NCI-H146 treated with DMSO at 0.1 percent for 48 hours (cell line): ENCODE measurements at regions not wholly inside any gene's neighbourhood (a gene's known extent, or its start where the extent isn't known, plus 50 kb on each side); places are given as distances from the start of the nearest gene placed in this dataset.

ENCODE experiments used
- DNase-seq: peaks from one replicate; lab custom pipeline; 2025; ENCODE audit not compliant: unreplicated experiment; lab: John Stamatoyannopoulos, UW

DNA sequence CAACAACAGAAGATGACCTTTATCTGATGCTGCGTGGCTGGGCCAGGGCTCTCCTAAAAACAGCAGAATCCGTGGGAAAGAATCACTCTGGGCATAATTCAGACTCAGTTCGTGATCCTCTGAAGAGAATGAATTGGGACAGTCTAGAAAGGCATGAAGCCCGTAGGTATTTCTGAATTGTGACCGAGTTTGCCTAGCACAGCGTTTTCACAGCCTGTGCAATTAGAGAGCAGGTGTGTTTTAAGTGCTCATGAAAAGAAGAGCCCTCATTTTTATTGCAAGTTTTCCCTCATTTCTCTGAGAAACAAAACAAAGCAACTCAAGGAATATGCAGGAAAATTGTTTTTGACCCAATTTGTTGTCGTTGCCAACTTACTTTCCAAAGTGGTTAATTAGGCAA, 366.2 kb downstream of the WDR11 start:
- DNase-seq: peak; percentile 12

DNA sequence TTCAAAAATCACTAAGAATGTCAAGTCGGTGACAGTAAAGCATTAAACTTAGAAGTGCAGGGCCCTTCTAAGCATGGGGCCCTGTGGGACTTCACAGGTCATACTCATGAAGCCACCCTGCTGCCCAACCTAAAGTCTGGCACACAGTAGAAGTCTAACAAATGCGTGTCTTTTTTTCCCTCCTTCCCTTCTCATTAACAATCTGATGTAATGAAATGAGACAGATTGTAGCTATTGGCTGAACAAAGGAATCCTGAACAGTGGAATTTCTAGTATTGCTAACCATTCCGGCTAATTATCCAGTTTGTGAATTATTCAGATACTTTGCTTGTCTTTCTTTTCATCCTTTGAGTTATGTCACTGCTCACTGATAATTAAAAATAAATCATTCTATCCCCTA, 369.9 kb downstream of the WDR11 start:
- DNase-seq: no peak

DNA sequence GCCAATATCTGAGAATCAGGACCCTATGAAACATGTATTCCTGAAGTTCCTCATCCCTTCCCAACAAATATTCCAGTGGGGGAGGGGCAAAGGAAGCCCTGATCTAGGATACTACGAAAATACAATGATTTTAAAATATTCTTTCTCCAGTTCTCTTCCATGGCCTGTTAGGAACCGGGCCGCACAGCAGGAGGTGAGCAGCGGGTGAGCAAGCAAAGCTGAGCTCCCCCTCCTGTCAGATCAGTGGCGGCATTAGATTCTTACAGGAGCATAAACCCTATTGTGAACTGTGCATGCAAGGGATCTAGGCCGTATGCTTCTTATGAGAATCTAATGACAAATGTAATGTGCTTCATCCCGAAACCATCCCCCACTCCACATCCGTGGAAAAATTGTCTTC, 370.8 kb downstream of the WDR11 start:
- no peak for DNase-seq

DNA sequence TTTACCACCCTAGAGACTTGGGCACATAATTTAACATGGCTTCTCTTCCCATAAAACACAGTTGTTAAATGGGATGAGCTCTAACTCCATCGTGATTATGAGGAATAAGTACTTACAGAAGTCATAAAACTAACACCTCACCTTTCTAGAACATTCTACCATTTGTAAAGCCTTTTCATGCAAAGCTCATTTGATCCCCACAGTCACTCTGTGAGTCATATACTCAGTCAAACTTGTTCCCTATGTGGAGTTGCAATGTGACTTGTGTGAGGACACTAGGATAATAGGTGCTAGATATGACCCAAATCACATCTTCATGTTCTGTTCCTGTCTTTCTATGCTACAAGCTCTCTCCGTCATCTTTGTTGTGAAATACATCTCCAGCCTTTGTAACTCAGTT, 371.7 kb downstream of the WDR11 start:
- DNase-seq: no peak

DNA sequence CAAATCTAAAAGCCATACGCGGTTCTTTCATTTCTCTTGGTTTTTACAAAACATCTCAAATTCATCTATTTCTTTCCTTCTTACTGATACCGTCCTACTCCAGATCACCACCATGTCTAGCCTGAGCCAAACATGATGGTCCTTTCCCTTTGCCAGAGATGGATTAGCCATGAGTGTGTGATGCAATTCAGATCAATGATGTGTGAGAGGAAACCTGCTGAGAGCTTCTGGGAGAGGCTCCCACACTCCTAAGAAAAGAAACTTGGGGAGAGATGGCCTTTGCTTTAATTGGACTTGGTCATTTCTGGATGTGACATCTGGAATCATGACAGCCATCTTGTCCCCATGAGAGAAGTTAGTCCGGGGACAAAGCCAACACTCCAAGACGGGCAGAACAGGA, 367.2 kb downstream of the FGFR2 start:
- no peak for DNase-seq

DNA sequence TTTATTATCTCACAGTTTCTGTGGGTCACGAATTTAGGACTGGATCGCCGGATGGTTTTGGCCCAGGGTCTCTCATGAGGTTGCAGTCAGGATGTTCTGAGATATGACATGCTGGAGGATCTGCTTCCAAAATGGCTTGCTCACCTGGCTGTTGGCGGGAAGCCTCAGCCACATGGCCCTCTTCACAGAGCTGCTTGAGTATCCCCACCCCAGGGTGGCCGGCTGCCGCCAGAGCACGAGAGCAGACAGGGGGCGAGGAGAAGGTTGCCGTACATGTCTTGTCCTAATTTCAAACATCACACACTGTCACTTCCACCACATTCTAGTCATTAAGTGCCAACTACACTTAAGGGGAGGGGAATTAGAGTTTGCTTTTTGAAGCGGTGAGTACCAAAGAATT, 365.8 kb downstream of the FGFR2 start:
- no peak for DNase-seq

DNA sequence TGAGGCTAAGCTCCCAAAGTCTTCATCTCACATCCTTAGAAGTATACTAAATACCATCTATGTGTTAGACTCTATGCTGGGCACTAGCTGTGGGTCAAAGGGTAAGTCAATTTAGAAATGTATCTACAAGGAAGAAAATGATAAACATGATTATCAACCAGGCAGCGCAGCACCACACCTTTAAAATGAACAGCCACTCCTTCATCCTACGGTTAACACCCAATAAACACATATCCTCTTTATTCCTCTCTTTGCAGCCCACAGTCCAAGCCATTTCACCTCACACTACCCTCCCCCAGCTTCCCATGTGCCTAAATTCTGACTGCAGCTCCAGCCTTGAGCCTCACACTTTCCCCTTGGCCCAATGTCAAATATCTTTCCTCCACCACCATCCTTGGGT, 362.6 kb downstream of the FGFR2 start:
- DNase-seq: no peak

DNA sequence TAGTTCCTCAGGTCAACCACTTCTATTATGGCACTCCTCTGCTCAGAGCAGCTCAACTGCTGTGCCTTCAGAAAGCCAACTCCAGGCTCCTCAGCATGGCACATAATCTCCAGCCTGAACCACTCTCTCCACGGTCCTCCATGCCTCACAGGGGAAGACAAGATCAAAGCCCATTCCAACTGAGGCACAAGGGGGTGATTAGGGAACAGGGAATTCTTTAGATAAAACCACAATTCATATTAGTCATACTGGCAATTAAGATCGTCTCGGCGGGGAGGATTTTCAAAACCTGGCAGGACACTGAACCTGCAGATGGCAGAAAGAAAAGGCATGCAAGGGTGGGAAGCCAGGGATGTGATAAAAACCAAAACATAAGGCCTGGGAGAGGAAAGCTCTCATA, 361.6 kb downstream of the FGFR2 start:
- DNase-seq: no peak

DNA sequence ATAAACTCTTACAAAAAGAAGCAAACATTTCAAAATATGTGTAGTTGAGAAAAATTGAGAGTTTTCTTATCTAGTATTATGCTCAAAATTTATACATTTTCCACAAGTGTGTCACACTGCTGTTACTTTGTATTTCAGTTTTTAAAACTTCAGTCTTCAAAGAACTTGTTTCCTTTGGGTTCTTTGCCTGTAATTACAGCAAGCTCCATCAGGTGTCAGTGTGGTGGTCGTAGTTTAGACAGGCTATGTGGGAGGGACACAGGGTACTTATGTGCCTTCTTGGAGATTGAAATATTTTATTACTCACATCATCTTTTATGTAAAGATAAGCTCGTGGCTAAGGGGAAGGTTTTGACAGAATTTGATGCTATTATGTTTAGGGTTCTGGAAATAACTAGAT, 360.5 kb downstream of the FGFR2 start:
- DNase-seq: no peak

DNA sequence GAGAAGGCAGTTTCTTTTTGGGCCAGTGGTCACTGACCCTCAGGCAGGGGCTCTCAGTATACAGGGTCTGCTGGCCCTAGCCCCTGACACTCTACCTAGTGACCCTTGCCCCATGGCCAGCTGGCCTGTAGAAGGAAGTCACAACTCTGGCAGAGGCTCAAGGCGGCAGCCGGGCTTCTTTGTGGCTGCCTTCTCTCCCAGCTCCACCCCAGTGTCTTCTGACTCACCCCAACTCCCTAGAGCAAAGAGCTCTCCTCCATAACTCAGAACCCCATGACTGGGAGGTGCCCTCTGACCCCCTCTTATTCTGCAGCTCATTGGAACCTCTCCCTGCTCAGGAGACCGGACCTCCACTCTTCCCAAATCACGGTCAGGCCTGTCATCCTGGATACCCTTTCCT, 358.2 kb downstream of the FGFR2 start:
- no peak for DNase-seq

DNA sequence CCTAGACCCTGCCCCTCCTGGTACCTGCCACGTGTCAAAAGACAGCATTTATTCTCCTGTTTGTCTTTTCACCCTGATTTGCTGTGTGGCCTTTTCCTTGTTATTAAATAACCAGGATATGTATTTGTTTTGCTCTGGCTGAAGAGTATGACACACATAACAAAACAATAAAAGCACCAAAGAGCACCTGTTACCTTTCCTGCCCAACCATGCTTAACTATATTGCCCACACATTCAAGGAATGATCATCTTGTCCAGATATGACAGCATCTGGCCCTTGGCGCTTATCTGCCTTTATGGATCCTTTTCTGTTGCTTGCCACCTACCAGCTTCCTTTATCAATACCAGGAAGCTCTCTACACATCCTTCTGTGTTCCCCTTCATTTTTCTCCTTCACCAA, 357.7 kb downstream of the FGFR2 start:
- no peak for DNase-seq

DNA sequence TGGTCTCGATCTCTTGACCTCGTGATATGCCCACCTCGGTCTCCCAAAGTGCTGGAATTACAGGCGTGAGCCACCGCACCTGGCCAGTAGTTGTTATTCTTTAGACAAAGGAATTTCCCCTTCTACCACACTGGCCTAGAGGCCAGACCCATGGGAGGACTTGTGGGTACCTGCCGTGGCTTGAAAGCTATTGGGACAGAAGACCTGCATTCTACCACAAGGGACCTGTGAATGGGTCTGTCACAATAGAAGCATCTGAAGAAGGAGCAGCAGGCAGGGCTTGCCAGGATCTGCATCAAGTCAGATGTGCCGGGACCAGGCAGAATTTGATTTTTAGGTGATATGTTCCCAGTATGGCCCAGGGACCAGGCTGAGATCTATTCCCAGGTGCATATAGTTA, 356.9 kb downstream of the FGFR2 start:
- DNase-seq: no peak

DNA sequence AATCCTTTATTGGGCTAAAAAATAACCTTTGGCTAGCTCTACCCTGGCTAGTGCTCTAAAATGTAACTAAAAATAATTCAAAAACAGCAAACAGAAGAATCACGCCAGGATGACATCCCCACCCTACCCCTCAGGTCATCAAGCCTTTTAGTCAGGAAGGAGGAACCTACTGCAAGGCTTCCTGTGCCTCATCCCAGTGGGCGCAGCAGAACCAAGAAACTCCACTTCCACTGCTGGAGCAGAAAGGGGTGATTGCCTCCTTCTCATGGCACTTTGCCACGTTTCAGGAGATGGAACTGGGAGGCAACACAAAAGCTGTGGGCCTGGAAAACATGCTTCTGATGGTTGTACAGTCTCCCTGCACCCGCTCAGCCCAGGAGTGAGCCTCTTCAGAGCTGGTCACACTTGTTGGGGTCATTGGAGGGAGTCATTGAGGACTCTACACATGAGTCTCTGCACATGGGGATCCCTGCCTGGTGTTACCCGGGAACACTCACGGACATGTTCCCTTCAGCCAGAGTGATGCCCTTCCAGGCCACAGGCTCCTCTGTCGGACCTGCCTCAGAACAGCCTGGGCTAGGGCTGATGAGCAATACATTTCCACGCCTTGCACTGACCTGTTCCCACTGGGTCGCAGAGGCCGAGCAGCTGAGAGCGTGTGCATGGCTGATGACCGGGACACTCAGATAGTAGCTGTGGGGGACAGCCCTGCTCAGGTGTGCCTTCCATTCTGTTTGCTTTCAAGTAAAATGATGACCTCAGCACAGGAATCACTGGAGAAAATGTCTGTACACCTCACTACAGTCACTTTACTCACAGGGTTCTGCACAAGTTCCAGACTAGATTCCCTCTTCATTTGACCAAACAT, 355.3 kb downstream of the FGFR2 start:
- no peak for DNase-seq

DNA sequence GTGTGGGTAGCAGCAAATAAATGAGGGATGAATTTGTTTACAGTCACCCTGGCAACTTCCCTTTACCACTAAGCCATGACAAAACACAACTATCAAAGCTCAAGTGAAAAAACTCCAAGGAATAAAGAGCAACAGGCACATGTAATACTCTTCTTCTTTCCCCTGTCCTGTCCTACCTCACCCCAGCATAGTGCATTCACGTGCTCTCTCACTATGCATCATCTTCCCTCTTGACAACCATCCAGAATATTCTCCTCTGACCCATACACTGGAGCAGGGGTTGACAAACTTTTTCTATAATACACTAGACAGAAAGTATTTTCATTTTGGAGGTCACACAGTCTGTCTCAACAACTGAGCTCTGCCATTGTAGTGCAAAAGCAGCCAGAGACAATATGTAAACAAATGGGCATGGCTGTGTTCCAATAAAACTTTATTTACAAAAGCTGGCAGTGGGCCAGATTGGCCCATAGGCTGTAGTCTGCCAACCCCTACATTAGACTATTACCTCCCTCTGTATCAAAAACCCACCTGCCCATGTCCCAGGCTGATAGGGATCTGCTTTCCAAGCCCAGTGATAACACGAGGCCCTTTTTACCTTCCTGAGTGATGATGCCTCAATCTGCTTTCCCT, 354.5 kb downstream of the FGFR2 start:
- no peak for DNase-seq

DNA sequence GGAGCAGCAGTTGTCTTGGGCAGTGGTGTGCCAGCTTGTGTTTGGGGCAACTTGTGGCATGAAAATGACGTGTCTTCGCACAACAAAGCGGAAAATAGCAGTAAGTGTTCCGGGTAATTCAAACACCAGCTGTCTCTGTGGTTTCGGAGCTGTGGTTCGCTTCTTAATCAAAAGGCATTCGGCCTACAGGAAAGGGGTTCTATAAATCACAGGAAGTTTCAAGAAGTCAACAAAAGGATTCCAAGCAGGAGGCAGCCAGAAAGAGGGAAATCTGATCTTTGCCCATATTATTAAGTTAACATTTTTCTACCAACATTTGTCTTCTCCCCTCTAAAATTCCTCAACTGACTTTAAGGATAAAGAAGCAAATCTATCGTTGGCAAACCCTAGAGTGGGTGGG, 353.4 kb downstream of the FGFR2 start:
- DNase-seq: no peak

DNA sequence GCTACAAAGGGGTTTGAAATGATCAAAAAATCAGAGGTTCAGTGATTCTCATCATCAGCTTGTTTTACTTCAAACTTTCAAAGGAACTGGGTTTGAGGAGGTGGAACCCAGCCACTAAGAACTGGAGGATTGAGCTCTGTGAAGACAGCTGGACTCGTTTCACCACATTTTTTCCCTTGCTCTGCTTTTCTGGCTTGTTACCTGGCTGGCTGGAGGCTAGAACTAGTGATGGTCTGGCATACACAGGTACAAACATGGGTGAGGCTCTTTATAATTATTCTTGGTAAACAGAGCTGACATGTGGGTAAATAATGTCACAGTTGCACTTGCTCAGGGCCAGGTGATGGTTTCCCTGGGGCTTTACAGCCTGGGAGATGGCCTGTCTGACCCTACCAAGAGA, 352.5 kb downstream of the FGFR2 start:
- DNase-seq: peak; percentile 55

DNA sequence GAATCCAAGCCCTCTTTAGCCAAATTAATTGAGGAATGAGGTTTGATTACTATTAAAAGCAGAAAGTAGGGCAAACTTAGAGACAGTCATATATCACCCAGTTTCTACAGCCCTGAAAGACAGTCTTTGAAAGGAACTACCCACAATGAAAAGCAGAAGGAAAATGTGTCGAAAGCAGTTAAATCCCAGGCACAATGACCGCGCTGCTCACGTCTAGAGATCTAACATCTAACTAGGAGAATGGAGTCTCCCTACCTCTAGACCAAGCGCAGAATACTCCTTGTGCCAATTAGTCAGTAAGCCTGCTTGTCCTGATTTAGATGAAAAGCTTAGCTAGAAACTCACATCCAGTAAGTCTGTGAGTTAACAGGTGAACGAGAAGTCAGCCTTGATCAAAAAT, 350.0 kb downstream of the FGFR2 start:
- no peak for DNase-seq

DNA sequence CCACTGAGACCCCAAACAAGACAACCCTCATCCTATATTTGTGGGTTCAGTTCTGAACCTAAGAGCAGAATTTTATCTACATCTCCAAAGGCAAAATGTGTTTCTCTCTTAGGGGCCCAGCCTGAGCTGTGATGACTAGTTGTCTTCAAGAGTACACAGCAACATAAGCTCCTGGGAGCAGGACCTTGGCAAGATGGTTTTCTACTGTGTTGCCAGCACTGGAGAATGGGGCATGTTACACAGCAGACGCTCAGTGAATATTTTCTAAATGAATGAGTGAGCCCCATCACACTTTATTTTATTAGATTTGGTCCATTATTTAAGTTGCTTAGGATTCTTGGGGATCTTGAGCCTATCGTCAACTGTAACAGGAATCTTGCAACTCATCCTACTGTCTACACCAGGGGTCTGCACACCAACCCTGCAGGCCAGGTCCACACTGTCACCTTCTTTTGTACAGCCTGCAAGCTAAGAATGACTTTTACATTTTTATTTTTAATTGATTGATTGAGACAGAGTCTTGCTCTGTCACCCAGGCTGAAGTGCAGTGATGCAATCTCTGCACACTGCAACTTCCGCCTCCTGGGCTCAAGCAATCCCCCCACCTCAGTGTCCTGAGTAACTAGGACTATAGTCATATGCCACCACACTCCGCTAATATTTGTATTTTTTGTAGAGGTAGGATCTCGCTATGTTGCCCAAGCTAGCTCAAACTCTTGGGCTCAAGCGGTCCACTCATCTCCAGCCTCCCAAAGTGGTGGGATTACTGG, 347.1 kb downstream of the FGFR2 start:
- DNase-seq: no peak

DNA sequence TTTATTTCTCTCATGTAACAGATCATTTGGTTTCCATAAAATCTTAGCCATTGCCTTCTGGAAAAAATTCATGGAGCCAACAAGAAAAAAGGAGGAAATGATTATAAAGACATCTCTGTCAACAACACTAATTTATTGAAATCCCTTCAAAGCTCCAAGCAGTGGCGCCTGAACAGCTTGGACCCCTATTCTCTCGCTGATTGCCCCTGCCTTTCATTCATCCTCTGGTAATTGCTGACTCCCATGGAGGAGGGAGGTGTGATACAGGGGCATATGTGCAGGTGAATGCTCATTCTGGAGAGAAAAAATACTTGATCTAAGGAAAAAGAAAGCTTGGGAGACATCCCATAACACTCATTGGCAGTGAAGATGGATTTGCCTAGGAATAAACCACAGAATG, 345.5 kb downstream of the FGFR2 start:
- no peak for DNase-seq

DNA sequence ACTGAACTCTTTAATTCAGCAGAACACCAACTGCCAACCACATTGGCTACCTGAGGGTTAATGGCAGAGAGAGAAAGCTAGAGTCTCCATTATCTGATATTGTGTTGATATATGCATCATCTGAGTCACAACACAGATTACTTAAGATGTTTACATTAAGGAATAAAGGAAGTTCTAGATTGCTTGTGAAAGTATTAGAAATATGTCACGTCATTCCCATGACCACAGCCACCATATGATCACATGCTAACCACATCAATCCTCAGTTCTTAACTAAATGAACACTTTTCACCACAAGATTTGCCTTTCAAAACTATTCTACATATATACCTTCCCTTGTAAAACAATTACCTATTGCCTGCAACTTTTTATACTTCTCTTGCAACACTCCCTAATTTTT, 337.9 kb downstream of the FGFR2 start:
- DNase-seq: no peak

DNA sequence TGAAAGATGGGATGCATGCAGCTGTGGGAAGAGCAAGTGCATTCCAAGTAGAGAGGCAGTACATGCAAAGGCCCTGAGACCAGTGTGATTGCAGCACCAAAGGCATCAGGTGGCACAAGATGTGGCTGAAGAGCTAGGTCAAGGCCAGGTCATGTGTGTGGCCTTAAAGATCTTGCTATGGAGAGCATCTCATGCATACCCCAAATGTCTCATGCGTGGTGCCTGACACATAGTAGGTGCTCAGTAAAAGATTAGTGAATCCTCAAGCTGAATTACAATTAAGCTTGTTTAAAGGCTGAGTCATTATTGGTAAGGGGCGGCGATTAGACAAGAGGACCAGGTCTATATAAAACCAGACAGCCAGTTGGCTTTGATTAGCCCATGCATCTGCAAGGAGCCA, 336.6 kb downstream of the FGFR2 start:
- no peak for DNase-seq

DNA sequence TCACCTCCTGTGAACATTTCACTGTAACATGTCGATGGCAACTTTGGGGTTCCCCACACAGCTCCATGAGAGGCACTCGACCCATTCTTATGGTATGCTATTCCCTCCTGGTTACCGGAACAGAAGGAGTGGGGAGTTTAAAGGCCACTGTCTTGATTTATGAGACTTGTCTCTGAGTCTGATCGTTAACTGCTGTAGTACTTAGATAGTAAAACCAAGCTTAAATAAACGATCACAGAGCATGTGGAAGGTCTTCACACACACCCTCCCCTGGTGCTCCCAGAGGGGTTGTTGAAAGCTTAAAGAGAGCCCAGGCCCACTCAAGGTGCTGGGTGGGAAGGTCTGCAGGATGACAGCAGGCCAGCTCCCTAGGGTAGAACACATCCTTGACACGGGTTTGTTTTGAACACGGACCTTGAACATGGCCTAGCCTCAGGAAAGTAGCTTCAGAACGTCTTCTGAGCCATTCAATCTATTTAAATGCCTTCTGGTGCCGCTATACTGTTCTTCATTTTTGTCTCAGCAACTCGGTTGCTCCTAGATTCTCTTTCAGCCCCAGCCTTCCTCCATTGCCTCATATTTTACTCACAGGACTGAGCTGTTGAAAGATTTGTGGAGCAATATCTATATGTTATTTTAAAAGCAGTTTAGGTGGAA, 335.3 kb downstream of the FGFR2 start:
- DNase-seq: no peak
